SK-N-SH (cell line): ENCODE measurements at regions not wholly inside any gene's neighbourhood (a gene's known extent, or its start where the extent isn't known, plus 50 kb on each side); places are given as distances from the start of the nearest gene placed in this dataset.

Experiments used
- CTCF ChIA-PET: fragments of 300-600, 350-600 bp; formaldehyde crosslinking; extraction: SDS; loops from one replicate; lab custom pipeline; 2021; lab: Yijun Ruan, JAX
- POLR2A ChIA-PET: fragments of 350-600 bp; sonication (Branson Sonifier 250); formaldehyde crosslinking; extraction: SDS; loops from one replicate; lab custom pipeline; 2020; ENCODE audit warnings: antibody characterized with exemption, inconsistent platforms; lab: Yijun Ruan, JAX
- DNase-seq: peaks from one replicate; pipeline ENCODE4 v3.0.0; 2012
- H2AFZ ChIP-seq: fragments of 200-600 bp; sonication (generic); 2 replicates; pipeline ENCODE4 v1.8.1; 2016; ENCODE audit warnings: antibody characterized with exemption, mild to moderate bottlenecking, low read depth
- H3F3A ChIP-seq: fragments of 200-600 bp; sonication (generic); replicated peaks from 2 replicates; pipeline ENCODE3; 2016; ENCODE audit warnings: antibody characterized with exemption, mild to moderate bottlenecking; ENCODE audit not compliant: insufficient read depth
- H3K27ac ChIP-seq, 2 experiments: fragments of 200-500 bp in 1 of 2; fragments of 200-600 bp in 1 of 2; sonication (Bioruptor generic) in 1 of 2; sonication (generic), shearing (Covaris generic) in 1 of 2; 2 replicates each; pipeline versions ENCODE4 v1.5.1 to v1.6.1; 2014 to 2016; ENCODE audit warnings: low read depth in 2 of 2, inconsistent platforms in 1 of 2, low read length in 1 of 2, mild to moderate bottlenecking in 1 of 2, mixed read lengths in 1 of 2
- H3K27me3 ChIP-seq: fragments of 200-600 bp; sonication (generic), shearing (Covaris generic); 2 replicates; pipeline ENCODE4 v1.6.1; 2016; ENCODE audit warnings: mixed run types; ENCODE audit not compliant: insufficient read depth
- H3K36me3 ChIP-seq, 2 experiments: fragments of 200-500 bp in 1 of 2; fragments of 200-600 bp in 1 of 2; sonication (Bioruptor generic) in 1 of 2; sonication (generic) in 1 of 2; replicated peaks in 1 of 2; 2 replicates each; pipeline versions ENCODE3 to v1.5.1; 2014 to 2016; ENCODE audit warnings: low read length in 1 of 2, mild to moderate bottlenecking in 1 of 2; ENCODE audit not compliant: insufficient read depth in 2 of 2, control insufficient read depth in 1 of 2
- H3K4me1 ChIP-seq, 2 experiments: fragments of 200-500 bp in 1 of 2; fragments of 200-600 bp in 1 of 2; sonication (Bioruptor generic) in 1 of 2; sonication (generic), shearing (Covaris generic) in 1 of 2; 2 replicates each; pipeline versions ENCODE4 v1.5.1 to v1.6.1; 2014 to 2016; ENCODE audit warnings: low read depth in 1 of 2, low read length in 1 of 2, mixed run types in 1 of 2; ENCODE audit not compliant: insufficient read depth in 2 of 2, control insufficient read depth in 1 of 2
- H3K4me2 ChIP-seq: fragments of 200-600 bp; sonication (generic), shearing (Covaris generic); 2 replicates; pipeline ENCODE4 v1.6.1; 2017; ENCODE audit warnings: mixed run types
- H3K4me3 ChIP-seq, 2 experiments: fragments of 200-500 bp in 1 of 2; fragments of 200-600 bp in 1 of 2; sonication (Bioruptor generic) in 1 of 2; sonication (generic), shearing (Covaris generic) in 1 of 2; 2 replicates each; pipeline versions ENCODE4 v1.5.1 to v1.8.1; 2014 to 2016; ENCODE audit warnings: low read depth in 2 of 2, inconsistent platforms in 1 of 2, low read length in 1 of 2, mild to moderate bottlenecking in 1 of 2, mixed read lengths in 1 of 2, moderate library complexity in 1 of 2
- H3K79me2 ChIP-seq: fragments of 200-600 bp; sonication (generic); 2 replicates; pipeline ENCODE4 v1.8.1; 2017; ENCODE audit warnings: mild to moderate bottlenecking; ENCODE audit not compliant: insufficient read depth
- H3K9ac ChIP-seq: fragments of 200-600 bp; sonication (generic); 2 replicates; pipeline ENCODE4 v1.6.1; 2017; ENCODE audit warnings: mixed run types
- H3K9me2 ChIP-seq: fragments of 200-600 bp; sonication (generic); 2 replicates; pipeline ENCODE4 v1.6.1; 2017; ENCODE audit warnings: mixed run types
- H3K9me3 ChIP-seq: fragments of 200-600 bp; sonication (generic); 2 replicates; pipeline ENCODE4 v1.6.1; 2017; ENCODE audit warnings: mixed run types, mild to moderate bottlenecking, moderate library complexity
- H4K20me1 ChIP-seq: fragments of 200-600 bp; sonication (generic); 2 replicates; pipeline ENCODE4 v1.6.1; 2017; ENCODE audit warnings: mild to moderate bottlenecking, mixed run types; ENCODE audit not compliant: insufficient read depth
- CTCF ChIP-seq: fragments of 200-600 bp; sonication (generic); IDR thresholded peaks from 2 replicates; pipeline ENCODE4 v1.6.1; 2017; ENCODE audit warnings: antibody characterized with exemption, mild to moderate bottlenecking, moderate library complexity
- FOSL2 ChIP-seq: IDR thresholded peaks from 2 replicates; pipeline ENCODE4 v1.4.0; 2012; ENCODE audit warnings: low read depth, mild to moderate bottlenecking, moderate library complexity, borderline replicate concordance
- FOXJ3 ChIP-seq: sonication (generic); formaldehyde crosslinking; IDR thresholded peaks from 2 replicates; pipeline ENCODE4 v1.5.1; 2020; ENCODE audit warnings: mild to moderate bottlenecking, missing genetic modification reagents
- FOXM1 ChIP-seq: IDR thresholded peaks from 2 replicates; pipeline ENCODE4 v1.4.0; 2012; ENCODE audit warnings: low read depth, mild to moderate bottlenecking
- JUND ChIP-seq: IDR thresholded peaks from 2 replicates; pipeline ENCODE4 v1.4.0; 2012
- MXI1 ChIP-seq: IDR thresholded peaks from 2 replicates; pipeline ENCODE4 v1.6.1; 2012; ENCODE audit warnings: mild to moderate bottlenecking, low read depth, low read length, improper control_type of control experiment
- NRF1 ChIP-seq: IDR thresholded peaks from 2 replicates; pipeline ENCODE4 v1.6.1; 2012; ENCODE audit warnings: low read depth, mild to moderate bottlenecking, low read length
- POLR2AphosphoS5 ChIP-seq: IDR thresholded peaks from 2 replicates; pipeline ENCODE4 v1.6.1; 2012; ENCODE audit warnings: low read depth, low read length
- RAD21 ChIP-seq: IDR thresholded peaks from 2 replicates; pipeline ENCODE4 v1.6.1; 2012; ENCODE audit warnings: mild to moderate bottlenecking, low read length
- TAF1 ChIP-seq: IDR thresholded peaks from 2 replicates; pipeline ENCODE4 v1.6.1; 2012; ENCODE audit warnings: low read depth, mild to moderate bottlenecking, low read length, moderate library complexity, borderline replicate concordance
- TEAD4 ChIP-seq: IDR thresholded peaks from 2 replicates; pipeline ENCODE4 v1.4.0; 2012; ENCODE audit warnings: mild to moderate bottlenecking, borderline replicate concordance; ENCODE audit not compliant: insufficient read depth
- YY1 ChIP-seq: IDR thresholded peaks from 2 replicates; pipeline ENCODE4 v1.4.0; 2012; ENCODE audit warnings: low read depth, mild to moderate bottlenecking
- WGBS: methylation state at CpG from one replicate; pipeline ENCODE4 v1.1.6; 2017; ENCODE audit warnings: low lambda C conversion rate; 5-methylcytosine and 5-hydroxymethylcytosine counted together
- TF ChIP-seq, protein P1 (sequence below): IDR thresholded peaks from 2 replicates; pipeline ENCODE4 v1.6.1; 2012; ENCODE audit warnings: mild to moderate bottlenecking, low read depth, low read length, moderate library complexity
- TF ChIP-seq, protein P2 (sequence below): IDR thresholded peaks from 2 replicates; pipeline ENCODE4 v1.4.0; 2012; ENCODE audit warnings: low read depth, borderline replicate concordance

DNA sequence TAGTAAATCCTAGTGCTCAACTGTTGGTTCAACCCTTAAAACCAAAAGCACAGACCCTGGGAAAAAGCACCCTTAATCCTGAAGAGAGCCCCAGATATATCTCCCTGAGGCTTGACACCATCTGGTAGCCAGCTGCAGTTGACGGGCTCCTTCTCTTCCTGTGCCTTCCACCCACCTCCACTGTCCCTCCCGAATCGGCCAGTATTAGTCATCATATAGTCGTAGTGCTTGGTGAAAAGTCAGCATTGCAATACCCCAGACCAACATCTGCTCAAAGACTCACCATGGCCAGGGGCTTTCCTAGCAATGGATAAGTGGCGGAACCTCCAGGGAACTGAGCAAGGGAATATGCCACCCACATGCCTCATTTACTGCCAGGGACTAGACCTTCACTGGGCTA, 125.6 kb upstream of the CRBN start:
- no peak overlapping the region for H3K4me2 ChIP-seq
- CTCF ChIA-PET = no interaction called here
- no peak overlapping the region for H3K9ac ChIP-seq
- no peaks in the 10 kb centered on the region for H3K9me3 ChIP-seq
- WGBS = 8% methylated on average over 4 of the region's 5 CpGs
- H3F3A ChIP-seq = no peaks in the 10 kb centered on the region
- H3K4me3 ChIP-seq = no peak overlapping the region
- H3K79me2 ChIP-seq = no peaks in the 10 kb centered on the region
- H3K27ac ChIP-seq = no peak overlapping the region
- H4K20me1 ChIP-seq = no peaks in the 10 kb centered on the region
- no peak for TF ChIP-seq TAF1
- TF ChIP-seq, protein P1, sequence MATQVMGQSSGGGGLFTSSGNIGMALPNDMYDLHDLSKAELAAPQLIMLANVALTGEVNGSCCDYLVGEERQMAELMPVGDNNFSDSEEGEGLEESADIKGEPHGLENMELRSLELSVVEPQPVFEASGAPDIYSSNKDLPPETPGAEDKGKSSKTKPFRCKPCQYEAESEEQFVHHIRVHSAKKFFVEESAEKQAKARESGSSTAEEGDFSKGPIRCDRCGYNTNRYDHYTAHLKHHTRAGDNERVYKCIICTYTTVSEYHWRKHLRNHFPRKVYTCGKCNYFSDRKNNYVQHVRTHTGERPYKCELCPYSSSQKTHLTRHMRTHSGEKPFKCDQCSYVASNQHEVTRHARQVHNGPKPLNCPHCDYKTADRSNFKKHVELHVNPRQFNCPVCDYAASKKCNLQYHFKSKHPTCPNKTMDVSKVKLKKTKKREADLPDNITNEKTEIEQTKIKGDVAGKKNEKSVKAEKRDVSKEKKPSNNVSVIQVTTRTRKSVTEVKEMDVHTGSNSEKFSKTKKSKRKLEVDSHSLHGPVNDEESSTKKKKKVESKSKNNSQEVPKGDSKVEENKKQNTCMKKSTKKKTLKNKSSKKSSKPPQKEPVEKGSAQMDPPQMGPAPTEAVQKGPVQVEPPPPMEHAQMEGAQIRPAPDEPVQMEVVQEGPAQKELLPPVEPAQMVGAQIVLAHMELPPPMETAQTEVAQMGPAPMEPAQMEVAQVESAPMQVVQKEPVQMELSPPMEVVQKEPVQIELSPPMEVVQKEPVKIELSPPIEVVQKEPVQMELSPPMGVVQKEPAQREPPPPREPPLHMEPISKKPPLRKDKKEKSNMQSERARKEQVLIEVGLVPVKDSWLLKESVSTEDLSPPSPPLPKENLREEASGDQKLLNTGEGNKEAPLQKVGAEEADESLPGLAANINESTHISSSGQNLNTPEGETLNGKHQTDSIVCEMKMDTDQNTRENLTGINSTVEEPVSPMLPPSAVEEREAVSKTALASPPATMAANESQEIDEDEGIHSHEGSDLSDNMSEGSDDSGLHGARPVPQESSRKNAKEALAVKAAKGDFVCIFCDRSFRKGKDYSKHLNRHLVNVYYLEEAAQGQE = no peak
- TF ChIP-seq NRF1 = no peak
- TF ChIP-seq CTCF = no peak
- no peak for TF ChIP-seq JUND
- no peak for TF ChIP-seq FOXJ3
- TF ChIP-seq, protein P2, sequence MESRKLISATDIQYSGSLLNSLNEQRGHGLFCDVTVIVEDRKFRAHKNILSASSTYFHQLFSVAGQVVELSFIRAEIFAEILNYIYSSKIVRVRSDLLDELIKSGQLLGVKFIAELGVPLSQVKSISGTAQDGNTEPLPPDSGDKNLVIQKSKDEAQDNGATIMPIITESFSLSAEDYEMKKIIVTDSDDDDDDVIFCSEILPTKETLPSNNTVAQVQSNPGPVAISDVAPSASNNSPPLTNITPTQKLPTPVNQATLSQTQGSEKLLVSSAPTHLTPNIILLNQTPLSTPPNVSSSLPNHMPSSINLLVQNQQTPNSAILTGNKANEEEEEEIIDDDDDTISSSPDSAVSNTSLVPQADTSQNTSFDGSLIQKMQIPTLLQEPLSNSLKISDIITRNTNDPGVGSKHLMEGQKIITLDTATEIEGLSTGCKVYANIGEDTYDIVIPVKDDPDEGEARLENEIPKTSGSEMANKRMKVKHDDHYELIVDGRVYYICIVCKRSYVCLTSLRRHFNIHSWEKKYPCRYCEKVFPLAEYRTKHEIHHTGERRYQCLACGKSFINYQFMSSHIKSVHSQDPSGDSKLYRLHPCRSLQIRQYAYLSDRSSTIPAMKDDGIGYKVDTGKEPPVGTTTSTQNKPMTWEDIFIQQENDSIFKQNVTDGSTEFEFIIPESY = no peak
- no peak for TF ChIP-seq POLR2AphosphoS5
- no peak for TF ChIP-seq YY1
- TF ChIP-seq RAD21 = no peak
- TF ChIP-seq MXI1 = no peak
- no peak for TF ChIP-seq FOXM1
- no peak for TF ChIP-seq TEAD4
- no peak for TF ChIP-seq FOSL2
- H3K27me3 ChIP-seq = no peaks in the 10 kb centered on the region
- H3K9me2 ChIP-seq = no peaks in the 10 kb centered on the region
- H3K4me1 ChIP-seq = no peaks in the 10 kb centered on the region
- DNase-seq = no peak
- POLR2A ChIA-PET = no interaction called here
- H3K36me3 ChIP-seq = no peaks in the 10 kb centered on the region
- H2AFZ ChIP-seq = no peak overlapping the region
